Erythroblast (primary cell): ENCODE measurements at regions not wholly inside any gene's neighbourhood (a gene's known extent, or its start where the extent isn't known, plus 50 kb on each side); places are given as distances from the start of the nearest gene placed in this dataset.

Experiments used
- GATA1 ChIP-seq: IDR thresholded peaks from 2 replicates; pipeline ENCODE4 v1.6.1; 2011; ENCODE audit warnings: low read depth, mild to moderate bottlenecking, control low read depth, low read length, moderate library complexity
- POLR2A ChIP-seq: IDR thresholded peaks from 2 replicates; pipeline ENCODE4 v1.6.1; 2011; ENCODE audit warnings: mild to moderate bottlenecking, low read length

DNA sequence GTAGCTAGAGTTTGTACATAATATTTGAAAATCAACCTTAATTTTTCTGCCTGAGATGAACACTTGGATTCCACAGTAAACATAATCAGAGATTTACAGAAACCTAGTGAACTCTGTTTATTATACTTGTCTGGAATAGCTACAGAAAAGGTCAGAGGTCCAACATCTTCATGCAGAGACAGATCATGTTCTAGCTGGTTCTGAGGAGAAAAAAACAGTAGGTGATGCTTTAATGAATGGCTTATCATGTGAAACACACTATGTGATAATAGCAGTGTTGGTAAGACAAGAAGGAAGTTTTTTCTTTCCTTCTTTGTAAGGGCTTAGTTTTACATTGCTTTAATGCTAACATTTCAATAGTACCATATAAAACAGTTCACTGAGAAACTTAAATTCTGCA, 846.4 kb upstream of the ZEB2 start:
- TF ChIP-seq POLR2A (no peak), GATA1 (no peak)
